PC-9 (cell line): ENCODE measurements at regions not wholly inside any gene's neighbourhood (a gene's known extent, or its start where the extent isn't known, plus 50 kb on each side); places are given as distances from the start of the nearest gene placed in this dataset.

Experiments used
- BruUV-seq: library from RNA; stranded (reverse); fragments of 400-500 nt; replicated peaks from 2 replicates; lab custom pipeline; 2021; lab: Mats Ljungman, UMichigan
- CTCF ChIA-PET: fragments of 300-600 bp; sonication (Branson Sonifier 250); formaldehyde crosslinking; loops from one replicate; lab custom pipeline; 2022; ENCODE audit warnings: antibody characterized with exemption; lab: Charles Lee
- POLR2A ChIA-PET: fragments of 300-600 bp; sonication (Branson Sonifier 250); formaldehyde crosslinking; loops from one replicate; lab custom pipeline; 2022; ENCODE audit warnings: antibody characterized with exemption; ENCODE audit not compliant: unreplicated experiment; lab: Charles Lee
- DNase-seq, 2 experiments: peaks; one replicate each; pipeline versions ENCODE4 v3.0.0 to v3.0.0-alpha.2; 2015 to 2022; ENCODE audit warnings: mixed read lengths in 1 of 2
- H2AFZ ChIP-seq: fragments of 200-600 bp; sonication (generic); 2 replicates; pipeline ENCODE4 v1.8.1; 2017; ENCODE audit warnings: antibody characterized with exemption
- H3F3A ChIP-seq: fragments of 200-600 bp; sonication (generic); 2 replicates; pipeline ENCODE4 v1.8.1; 2017; ENCODE audit warnings: antibody characterized with exemption, mild to moderate bottlenecking, low read depth; ENCODE audit not compliant: insufficient read depth
- H3K27ac ChIP-seq: fragments of 200-600 bp; sonication (generic); 2 replicates; pipeline ENCODE4 v1.6.1; 2016; ENCODE audit warnings: mixed run types
- H3K27me3 ChIP-seq: fragments of 200-600 bp; sonication (generic); 2 replicates; pipeline ENCODE4 v1.6.1; 2016; ENCODE audit warnings: low read depth, mixed run types; ENCODE audit not compliant: insufficient read depth
- H3K36me3 ChIP-seq: fragments of 200-600 bp; sonication (generic); 2 replicates; pipeline ENCODE4 v1.6.1; 2016; ENCODE audit warnings: low read depth, mixed run types
- H3K4me1 ChIP-seq: fragments of 200-600 bp; sonication (generic); replicated peaks from 2 replicates; pipeline ENCODE4 v1.6.1; 2016; ENCODE audit warnings: mixed run types; ENCODE audit not compliant: insufficient read depth
- H3K4me2 ChIP-seq: fragments of 200-600 bp; sonication (generic); 2 replicates; pipeline ENCODE4 v1.6.1; 2017; ENCODE audit warnings: mixed run types
- H3K4me3 ChIP-seq: fragments of 200-600 bp; sonication (generic); 2 replicates; pipeline ENCODE4 v1.6.1; 2016; ENCODE audit warnings: mixed run types
- H3K79me2 ChIP-seq: fragments of 200-600 bp; sonication (generic); 2 replicates; pipeline ENCODE4 v1.6.1; 2017; ENCODE audit warnings: low read depth, mixed run types
- H3K9me2 ChIP-seq: fragments of 200-600 bp; sonication (generic); 2 replicates; pipeline ENCODE4 v1.8.1; 2017; ENCODE audit warnings: mild to moderate bottlenecking; ENCODE audit not compliant: insufficient read depth
- H3K9me3 ChIP-seq: fragments of 200-600 bp; sonication (generic); 2 replicates; pipeline ENCODE4 v1.8.1; 2016; ENCODE audit warnings: low read depth; ENCODE audit not compliant: insufficient read depth
- H4K20me1 ChIP-seq: fragments of 200-600 bp; sonication (generic); 2 replicates; pipeline ENCODE4 v1.8.1; 2017; ENCODE audit not compliant: insufficient read depth
- CTCF ChIP-seq: fragments of 200-600 bp; sonication (generic); conservative IDR thresholded peaks from 2 replicates; pipeline ENCODE4 v1.6.1; 2017; ENCODE audit warnings: mixed run types, antibody characterized with exemption, mild to moderate bottlenecking, moderate library complexity
- EZH2 ChIP-seq: fragments of 200-600 bp; sonication (generic); IDR thresholded peaks from 2 replicates; pipeline ENCODE4 v1.8.0; 2017; ENCODE audit warnings: antibody characterized with exemption, low read depth
- intact Hi-C: fragments of 100-400 bp; cut with micrococcal nuclease; formaldehyde crosslinking; loops from one replicate; pipeline ENCODE4 v1.10.0; 2022; ENCODE audit not compliant: unreplicated experiment

- H2AFZ ChIP-seq, result no peak overlapping the region
- BruUV-seq, result no TSS peak
- POLR2A ChIA-PET, result no interaction called here
- H3K9me2 ChIP-seq, result no peaks in the 10 kb centered on the region
- no peak overlapping the region for H3K4me3 ChIP-seq
- no peak for DNase-seq
- no peaks in the 10 kb centered on the region for H3K27me3 ChIP-seq
- H4K20me1 ChIP-seq, result no peaks in the 10 kb centered on the region
- TF ChIP-seq CTCF, result no peak
- TF ChIP-seq EZH2, result no peak
- no peaks in the 10 kb centered on the region for H3K4me1 ChIP-seq
- CTCF ChIA-PET, result no interaction called here
- no peak overlapping the region for H3K27ac ChIP-seq
- H3K9me3 ChIP-seq, result no peaks in the 10 kb centered on the region
- no peaks in the 10 kb centered on the region for H3K36me3 ChIP-seq
- H3F3A ChIP-seq, result no peaks in the 10 kb centered on the region
- intact Hi-C loops, result no loop called here
- no peaks in the 10 kb centered on the region for H3K79me2 ChIP-seq
- no peak overlapping the region for H3K4me2 ChIP-seq
These were observed 85.1 kb upstream of the PLEKHA5 start for GRCh38 chr12:19044430-19044829.

- Histone ChIP-seq H3F3A (no peaks in the 10 kb centered on the region), H3K36me3 (no peaks in the 10 kb centered on the region), H4K20me1 (no peaks in the 10 kb centered on the region), H2AFZ (no peak overlapping the region), H3K79me2 (no peaks in the 10 kb centered on the region), H3K27me3 (no peaks in the 10 kb centered on the region), H3K4me2 (no peak overlapping the region), H3K9me2 (no peaks in the 10 kb centered on the region), H3K27ac (no peak overlapping the region), H3K4me1 (no peaks in the 10 kb centered on the region), H3K9me3 (no peaks in the 10 kb centered on the region), H3K4me3 (no peak overlapping the region)
- DNase-seq, result no peak
- TF ChIP-seq CTCF, result no peak
- no peak for TF ChIP-seq EZH2
- ChIA-PET CTCF (no interaction called here), POLR2A (no interaction called here)
- no TSS peak for BruUV-seq
- intact Hi-C loops, result no loop called here
These were observed 84.6 kb upstream of the PLEKHA5 start for GRCh38 chr12:19044891-19045290.

- H3K9me3 ChIP-seq, result no peaks in the 10 kb centered on the region
- CTCF ChIA-PET, result no interaction called here
- H3K9me2 ChIP-seq, result no peaks in the 10 kb centered on the region
- H2AFZ ChIP-seq, result no peak overlapping the region
- no peak overlapping the region for H3K27ac ChIP-seq
- no peaks in the 10 kb centered on the region for H3K79me2 ChIP-seq
- no TSS peak for BruUV-seq
- no peak overlapping the region for H3K4me3 ChIP-seq
- H3K4me1 ChIP-seq, result no peaks in the 10 kb centered on the region
- no peaks in the 10 kb centered on the region for H3F3A ChIP-seq
- POLR2A ChIA-PET, result no interaction called here
- H3K27me3 ChIP-seq, result no peaks in the 10 kb centered on the region
- no peak for TF ChIP-seq EZH2
- TF ChIP-seq CTCF, result no peak
- H3K4me2 ChIP-seq, result no peak overlapping the region
- intact Hi-C loops, result no loop called here
- H4K20me1 ChIP-seq, result no peaks in the 10 kb centered on the region
- DNase-seq, result no peak
- no peaks in the 10 kb centered on the region for H3K36me3 ChIP-seq
These were observed 84.1 kb upstream of the PLEKHA5 start for GRCh38 chr12:19045426-19045825.
